ENCODE measurements at regions not wholly inside any gene's neighbourhood (a gene's known extent, or its start where the extent isn't known, plus 50 kb on each side); places are given as distances from the start of the nearest gene placed in this dataset.
A peak's percentile ranks its signal among the peaks of the same experiment; 100 is the strongest.

DNA sequence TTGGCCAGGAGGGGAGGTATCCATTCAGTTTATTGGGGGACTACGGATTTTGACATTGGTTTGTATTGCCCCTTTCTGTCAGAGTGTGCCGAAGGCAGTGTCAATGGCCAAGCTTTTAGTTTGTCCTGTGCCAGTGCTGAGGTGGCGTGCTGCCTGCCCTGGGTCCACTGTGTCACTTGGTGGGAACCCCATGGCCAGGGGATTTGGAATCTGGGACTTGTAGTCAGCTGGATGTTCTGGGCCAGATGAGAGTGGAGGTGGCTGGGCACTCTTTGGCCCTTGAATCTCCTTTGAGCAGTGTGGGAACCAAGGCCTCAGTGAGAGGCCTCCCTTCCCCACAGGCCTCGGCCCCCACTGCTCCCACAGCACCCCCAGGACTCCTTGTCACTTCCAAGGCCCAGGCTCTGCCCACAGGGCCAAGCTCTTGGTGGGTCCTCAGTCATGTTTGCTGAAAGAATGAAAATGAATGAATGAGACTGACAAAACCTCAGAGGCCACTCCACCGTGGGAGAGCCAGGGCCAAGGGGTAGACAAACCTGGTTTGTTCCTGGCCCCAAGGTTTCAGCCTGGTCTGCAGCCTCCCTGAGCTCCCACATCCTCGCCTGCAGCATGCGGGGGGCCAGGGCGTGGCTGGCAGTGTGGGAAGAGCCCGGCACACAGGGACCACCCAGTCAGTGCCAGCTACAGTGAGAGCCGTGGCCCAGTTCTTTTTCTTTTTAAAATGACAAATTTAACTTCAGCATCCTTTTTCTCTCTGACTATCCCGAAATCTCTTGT is 412.2 kb downstream of the MATN1 start:
- no peak for DNase-seq

- no peak for DNase-seq
These were observed 416.2 kb downstream of the MATN1 start for GRCh38 chr1:30307182-30307581.

DNA sequence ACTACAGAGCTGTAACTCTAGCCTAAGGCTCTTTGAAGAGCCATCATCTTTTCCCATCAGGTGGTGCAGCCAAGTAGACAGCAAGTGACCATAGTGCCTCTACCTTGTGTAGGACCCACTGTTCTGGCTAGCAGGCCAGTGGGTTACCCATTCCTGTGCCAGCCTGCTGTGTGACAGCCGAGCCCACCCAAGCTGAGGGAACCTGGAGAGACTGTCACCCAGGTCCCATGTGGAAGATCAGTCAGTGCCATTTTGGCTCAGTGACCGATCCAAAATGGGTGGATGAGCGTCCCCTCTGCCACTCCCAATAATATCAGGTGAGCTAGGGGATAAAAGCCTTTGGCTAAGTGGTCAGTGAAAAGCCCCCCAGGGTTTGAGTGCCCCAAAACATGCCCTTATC is 417.9 kb downstream of the MATN1 start:
- DNase-seq: no peak

- DNase-seq: no peak
These were observed 418.3 kb downstream of the MATN1 start for GRCh38 chr1:30305061-30305460.

- no peak for DNase-seq
These were observed 419.3 kb downstream of the MATN1 start for GRCh38 chr1:30304080-30304479.

GRCh38 chr1:30303387-30303786 is 420.0 kb downstream of the MATN1 start:
- no peak for DNase-seq

DNA sequence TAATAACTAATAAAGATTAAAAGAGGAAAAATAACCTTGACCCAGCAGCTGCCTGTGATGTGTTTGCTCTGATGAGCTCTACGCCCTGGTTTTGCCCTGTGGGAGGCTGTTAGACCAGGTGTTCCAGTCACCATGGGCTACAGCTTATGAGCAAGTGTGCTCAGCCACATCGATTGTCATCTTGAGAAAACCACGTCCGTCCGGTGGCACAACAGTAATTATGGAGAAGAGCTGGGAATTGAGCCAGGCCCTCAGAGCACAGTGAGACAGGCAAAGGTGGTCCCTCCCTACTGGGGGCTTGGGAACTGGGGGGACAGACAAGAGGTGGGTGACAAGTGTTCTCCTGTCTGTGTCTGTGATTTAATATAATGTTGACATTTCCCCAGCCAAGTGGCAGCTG is 420.5 kb downstream of the MATN1 start:
- DNase-seq: no peak

GRCh38 chr1:30300669-30301068 is 422.7 kb downstream of the MATN1 start:
- no peak for DNase-seq

GRCh38 chr1:30299393-30299792 is 424.0 kb downstream of the MATN1 start:
- no peak for DNase-seq

GRCh38 chr1:30295674-30296073 is 427.7 kb downstream of the MATN1 start:
- DNase-seq: no peak

DNA sequence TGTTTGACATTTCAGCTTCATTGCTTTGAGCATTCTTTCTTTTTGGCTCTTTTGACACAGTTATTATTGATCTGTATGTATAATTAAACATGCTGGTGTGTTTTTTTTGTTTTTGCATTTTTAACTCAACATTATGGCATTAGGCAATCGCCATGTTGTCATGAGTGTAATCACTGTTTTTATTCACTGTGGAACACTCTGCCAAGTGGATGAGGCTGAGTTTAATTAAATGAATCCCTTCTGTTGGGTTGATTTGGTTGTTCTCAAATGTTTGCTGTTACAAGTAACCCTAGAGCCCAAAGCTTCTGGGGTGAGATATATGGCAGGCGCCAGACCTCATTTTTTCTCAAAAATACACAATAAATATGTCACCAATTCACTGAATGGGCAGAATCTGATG is 428.1 kb downstream of the MATN1 start:
- no peak for DNase-seq

DNA sequence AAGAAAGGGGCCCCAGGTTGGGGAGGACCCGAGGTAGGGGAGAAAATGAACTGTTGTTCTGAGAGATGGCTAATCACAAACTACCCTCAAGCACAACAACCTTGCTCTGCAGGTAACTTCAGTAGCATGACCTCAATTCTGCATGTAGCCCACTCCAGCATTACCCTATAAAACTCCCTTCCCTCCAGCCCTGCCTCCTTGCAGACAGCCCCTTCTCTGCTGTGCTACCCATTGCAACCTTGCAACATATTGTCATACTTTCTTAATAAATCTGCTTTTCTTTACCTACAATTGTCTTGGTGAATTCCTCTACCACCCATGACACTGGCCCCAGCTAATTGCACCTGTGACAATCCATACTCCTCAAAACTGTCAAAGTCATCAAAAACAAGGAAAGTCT is 428.9 kb downstream of the MATN1 start:
- DNase-seq: no peak

DNA sequence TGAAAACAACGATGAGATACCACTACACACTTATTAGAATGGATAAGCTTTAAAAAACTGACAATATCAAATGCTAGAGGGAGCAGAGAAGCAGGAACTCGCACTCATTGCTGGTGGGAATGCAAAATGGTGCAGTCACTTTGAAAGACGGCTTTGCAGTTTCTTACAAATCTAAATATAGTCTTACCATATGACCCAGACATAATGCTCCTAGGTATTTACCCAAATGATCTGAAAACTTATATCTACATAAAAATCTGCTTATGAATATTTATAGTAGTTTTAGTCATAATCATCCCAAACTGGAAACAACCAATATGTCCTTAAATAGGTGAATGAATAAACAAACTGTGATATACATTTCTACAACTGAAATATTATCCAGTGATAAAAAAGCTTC is 430.9 kb downstream of the MATN1 start:
- DNase-seq: no peak

GRCh38 chr1:30291526-30291925 is 431.9 kb downstream of the MATN1 start:
- DNase-seq: no peak

GRCh38 chr1:30290581-30290980 is 432.8 kb downstream of the MATN1 start:
- no peak for DNase-seq

DNA sequence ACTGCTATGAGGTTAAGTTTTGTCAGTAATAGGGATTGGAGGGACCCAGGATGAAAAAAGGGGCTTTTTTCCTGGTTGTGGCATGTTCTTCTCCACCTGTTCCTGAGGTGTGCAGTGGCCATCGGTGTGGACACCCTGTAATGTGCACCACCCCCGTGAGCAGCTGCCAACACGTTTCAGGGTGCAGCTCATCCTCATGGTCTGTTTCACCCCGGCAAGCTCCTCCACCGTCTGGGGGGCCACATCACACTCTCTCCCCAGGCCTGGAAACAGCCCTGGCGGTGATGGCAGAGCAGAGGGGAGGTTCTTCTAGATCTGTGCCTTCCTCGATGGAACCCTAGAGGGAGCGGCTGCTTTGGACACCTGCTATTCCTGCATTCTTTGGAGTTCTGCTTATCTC is 435.4 kb downstream of the MATN1 start:
- DNase-seq: no peak

- DNase-seq: no peak
These were observed 436.2 kb downstream of the MATN1 start for GRCh38 chr1:30286988-30287839.

DNA sequence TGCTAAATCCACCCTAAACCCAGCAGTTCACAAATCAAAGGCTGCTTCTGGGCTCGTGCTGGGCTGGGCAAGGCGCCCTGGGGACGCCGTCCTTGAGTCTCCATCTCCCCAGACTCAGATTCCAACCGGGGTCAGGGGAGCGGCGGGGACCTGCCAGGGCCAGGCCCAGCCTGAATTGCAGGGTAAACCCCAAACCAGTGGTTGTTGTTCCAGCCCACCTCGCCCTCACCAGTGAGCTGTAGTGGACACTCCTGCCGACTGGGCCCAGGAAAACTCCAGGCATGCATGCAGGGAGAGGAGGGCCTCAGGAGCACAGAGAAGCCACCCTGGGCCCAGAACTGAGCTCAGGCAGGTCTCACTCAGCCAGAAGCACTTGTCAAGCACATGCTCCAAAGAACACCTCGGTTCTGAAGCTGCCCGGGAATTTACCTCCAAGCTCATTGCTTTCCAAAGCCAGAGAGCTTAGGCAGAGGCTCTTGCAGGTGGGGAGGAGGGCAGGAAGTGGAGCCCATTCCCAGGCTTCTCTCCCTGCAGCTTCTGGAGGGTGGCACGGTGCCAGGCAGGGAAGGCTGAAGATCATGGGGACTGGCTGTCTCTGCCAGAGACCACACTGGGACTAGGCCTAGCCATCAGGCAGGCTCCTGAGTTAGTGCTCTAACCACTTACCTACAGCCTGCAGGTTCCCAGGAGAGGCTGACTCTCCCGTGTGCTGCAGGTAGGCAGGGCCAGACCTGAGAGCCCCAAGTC is 437.0 kb downstream of the MATN1 start:
- DNase-seq: no peak

DNA sequence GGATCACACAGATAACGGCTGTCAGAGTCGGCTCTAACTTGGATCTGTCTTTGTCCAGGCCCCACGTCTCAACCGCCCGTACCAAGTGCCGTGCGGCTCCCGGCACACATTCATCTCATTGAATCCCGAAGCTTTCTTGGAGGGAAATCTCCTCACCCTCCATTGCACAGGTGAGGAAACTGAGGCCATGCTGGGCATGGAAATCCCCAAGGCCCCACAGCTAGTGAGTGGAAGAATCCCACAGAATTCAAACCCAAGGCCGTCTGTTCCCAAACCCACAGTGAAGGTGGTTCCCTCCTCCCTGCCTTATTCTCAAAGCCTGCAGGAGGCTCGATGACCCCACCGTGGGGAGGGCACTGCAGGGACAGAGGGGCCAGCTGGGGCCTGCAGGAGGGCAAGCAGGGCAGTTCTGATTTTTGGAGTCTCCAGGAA is 437.9 kb downstream of the MATN1 start:
- no peak for DNase-seq

GRCh38 chr1:30284728-30285475 is 438.5 kb downstream of the MATN1 start:
- no peak for DNase-seq

- DNase-seq: no peak
These were observed 439.2 kb downstream of the MATN1 start for GRCh38 chr1:30284226-30284625.

- DNase-seq: peak; percentile 22
These were observed 440.0 kb downstream of the MATN1 start for GRCh38 chr1:30283199-30283962.
